ENCODE measurements at regions not wholly inside any gene's neighbourhood (a gene's known extent, or its start where the extent isn't known, plus 50 kb on each side); places are given as distances from the start of the nearest gene placed in this dataset.

GRCh38 chr2:234841321-234842015 is 110.3 kb upstream of the SH3BP4 start:
- Mint-ChIP-seq H3K9me3 (no peaks in the 10 kb centered on the region), H3K27me3 (ENCODE audit: low read depth in 2 of 2) (peaks cover 0 to 15% of the 10 kb centered on the region in 2 donors), H3K36me3 (no peaks in the 10 kb centered on the region), H3K27ac (no peak overlapping the region), H3K4me1 (no peaks in the 10 kb centered on the region), H3K4me3 (no peak overlapping the region)
- Histone ChIP-seq H3K36me3 (ENCODE audit: control insufficient read depth, insufficient read depth, low read length) (no peaks in the 10 kb centered on the region), H3K4me1 (ENCODE audit: control insufficient read depth, insufficient read depth, low read length) (no peaks in the 10 kb centered on the region), H3K4me3 (ENCODE audit: low read length) (no peak overlapping the region), H3K27ac (ENCODE audit: low read length) (no peak overlapping the region), H3K9me3 (ENCODE audit: control insufficient read depth, insufficient read depth, low read length) (no peaks in the 10 kb centered on the region), H3K27me3 (ENCODE audit: control insufficient read depth, insufficient read depth, low read length) (no peaks in the 10 kb centered on the region)
- no peak for TF ChIP-seq CTCF (IDR thresholded peaks at IDR 0.05)
- intact Hi-C loops (cut with micrococcal nuclease), result no loop called here
- DNase-seq, result no peak
- ATAC-seq, result no peak
- WGBS (ENCODE audit: insufficient coverage), result 80% methylated on average over 6 of the region's 6 CpGs

GRCh38 chr2:234840336-234840735 is 111.5 kb upstream of the SH3BP4 start:
- TF ChIP-seq CTCF (IDR thresholded peaks at IDR 0.05), result no peak
- Mint-ChIP-seq H3K4me1 (no peaks in the 10 kb centered on the region), H3K27me3 (ENCODE audit: low read depth in 2 of 2) (peaks cover 4 to 15% of the 10 kb centered on the region in 2 donors)

DNA sequence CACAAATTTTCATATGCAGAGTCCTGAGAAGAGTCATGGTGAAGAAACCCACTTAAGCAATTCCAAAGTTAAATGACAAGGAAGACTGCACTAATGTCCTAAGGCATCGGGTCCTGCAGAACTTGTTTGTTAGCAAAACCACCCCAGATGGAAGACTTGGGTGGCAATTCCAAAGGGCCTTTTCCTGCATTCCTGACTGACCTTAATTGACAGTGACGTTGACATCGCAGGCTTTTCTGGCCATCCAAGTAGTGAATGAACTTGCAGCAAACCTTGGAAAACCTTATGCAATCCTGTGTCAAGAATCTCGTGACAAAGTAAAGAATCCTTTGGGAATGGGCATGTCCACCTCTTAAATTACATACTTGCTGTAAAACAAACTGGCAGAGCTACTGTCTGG is 112.5 kb upstream of the SH3BP4 start:
- intact Hi-C loops (cut with micrococcal nuclease), result no loop called here
- Histone ChIP-seq H3K4me3 (ENCODE audit: low read length) (no peak overlapping the region), H3K27ac (ENCODE audit: low read length) (no peak overlapping the region), H3K9me3 (ENCODE audit: control insufficient read depth, insufficient read depth, low read length) (no peaks in the 10 kb centered on the region), H3K4me1 (ENCODE audit: control insufficient read depth, insufficient read depth, low read length) (no peaks in the 10 kb centered on the region), H3K27me3 (ENCODE audit: control insufficient read depth, insufficient read depth, low read length) (no peaks in the 10 kb centered on the region), H3K36me3 (ENCODE audit: control insufficient read depth, insufficient read depth, low read length) (no peaks in the 10 kb centered on the region)
- H3K27me3 Mint-ChIP-seq (ENCODE audit: low read depth in 2 of 2), result peaks cover 4 to 15% of the 10 kb centered on the region in 2 donors
- no peak for ATAC-seq
- no peak for DNase-seq
- H3K36me3 Mint-ChIP-seq, result no peaks in the 10 kb centered on the region
- H3K4me1 Mint-ChIP-seq, result no peaks in the 10 kb centered on the region
- no peaks in the 10 kb centered on the region for H3K9me3 Mint-ChIP-seq
- H3K27ac Mint-ChIP-seq, result no peak overlapping the region
- WGBS (ENCODE audit: insufficient coverage), result 66% methylated on average over 4 of the region's 4 CpGs
- no peak for TF ChIP-seq CTCF (IDR thresholded peaks at IDR 0.05)
- no peak overlapping the region for H3K4me3 Mint-ChIP-seq

More at GRCh38 chr2:234840336-234840735, 111.5 kb upstream of the SH3BP4 start:
- ATAC-seq (no peak), DNase-seq (no peak)
- no peak overlapping the region for H3K4me3 Mint-ChIP-seq
- intact Hi-C loops (cut with micrococcal nuclease), result no loop called here
- no peaks in the 10 kb centered on the region for H3K9me3 Mint-ChIP-seq
- Histone ChIP-seq H3K36me3 (ENCODE audit: control insufficient read depth, insufficient read depth, low read length) (no peaks in the 10 kb centered on the region), H3K4me1 (ENCODE audit: control insufficient read depth, insufficient read depth, low read length) (no peaks in the 10 kb centered on the region), H3K4me3 (ENCODE audit: low read length) (no peak overlapping the region), H3K27me3 (ENCODE audit: control insufficient read depth, insufficient read depth, low read length) (no peaks in the 10 kb centered on the region), H3K9me3 (ENCODE audit: control insufficient read depth, insufficient read depth, low read length) (no peaks in the 10 kb centered on the region), H3K27ac (ENCODE audit: low read length) (no peak overlapping the region)
- no peak overlapping the region for H3K27ac Mint-ChIP-seq
- WGBS (ENCODE audit: insufficient coverage), result 93% methylated on average over 4 of the region's 5 CpGs
- no peaks in the 10 kb centered on the region for H3K36me3 Mint-ChIP-seq

DNA sequence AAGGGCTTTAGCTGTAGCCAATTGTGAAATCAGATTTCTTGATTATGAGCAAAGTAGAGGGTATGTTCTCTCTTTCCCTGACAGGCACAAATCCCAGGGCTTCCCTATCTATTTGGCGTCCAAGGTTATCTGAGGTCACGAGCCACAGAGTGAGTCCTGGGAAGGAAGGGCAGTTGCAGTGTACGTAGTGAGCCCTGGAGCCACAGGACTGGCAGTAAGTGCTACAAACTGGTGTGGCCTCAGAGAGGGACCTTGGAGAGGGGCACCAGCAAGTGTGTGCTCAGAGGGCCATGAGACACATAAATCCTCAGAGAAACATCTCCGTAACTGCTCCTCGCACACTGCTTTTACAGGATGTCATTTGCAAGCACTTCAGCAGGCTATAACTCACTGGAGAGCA is 115.5 kb upstream of the SH3BP4 start:
- H3K4me1 ChIP-seq (ENCODE audit: control insufficient read depth, insufficient read depth, low read length), result no peaks in the 10 kb centered on the region
- no peak for TF ChIP-seq CTCF (IDR thresholded peaks at IDR 0.05)
- H3K27me3 Mint-ChIP-seq (ENCODE audit: low read depth in 2 of 2), result peaks cover 4 to 15% of the 10 kb centered on the region in 2 donors
- no peak for DNase-seq
- H3K4me3 Mint-ChIP-seq, result no peak overlapping the region
- no peaks in the 10 kb centered on the region for H3K9me3 Mint-ChIP-seq
- H3K36me3 ChIP-seq (ENCODE audit: control insufficient read depth, insufficient read depth, low read length), result no peaks in the 10 kb centered on the region
- H3K9me3 ChIP-seq (ENCODE audit: control insufficient read depth, insufficient read depth, low read length), result no peaks in the 10 kb centered on the region
- H3K27me3 ChIP-seq (ENCODE audit: control insufficient read depth, insufficient read depth, low read length), result no peaks in the 10 kb centered on the region
- 70% methylated on average over 5 of the region's 5 CpGs for WGBS (ENCODE audit: insufficient coverage)
- no peak overlapping the region for H3K27ac ChIP-seq (ENCODE audit: low read length)
- no peaks in the 10 kb centered on the region for H3K4me1 Mint-ChIP-seq
- intact Hi-C loops (cut with micrococcal nuclease), result no loop called here
- H3K27ac Mint-ChIP-seq, result no peak overlapping the region
- no peak overlapping the region for H3K4me3 ChIP-seq (ENCODE audit: low read length)
- no peak for ATAC-seq
- H3K36me3 Mint-ChIP-seq, result no peaks in the 10 kb centered on the region

Data from natural killer cell (primary cell).